Adrenal gland (tissue), 9 donors: ENCODE measurements at regions not wholly inside any gene's neighbourhood (a gene's known extent, or its start where the extent isn't known, plus 50 kb on each side); places are given as distances from the start of the nearest gene placed in this dataset.

Experiments used
- DNase-seq, 7 donors: peaks; one replicate each; pipeline ENCODE4 v3.0.0-alpha.2; 2019 to 2020
- H3K27ac ChIP-seq, 5 donors: fragments of 200-600 bp; sonication (generic) in 4 of 5; 1 replicate in 3 of 5; 2 replicates in 2 of 5; pipeline versions ENCODE4 v1.5.1 to v1.8.0; 2016 to 2020; ENCODE audit warnings: mild to moderate bottlenecking in 1 of 5
- H3K27me3 ChIP-seq: fragments of 200-600 bp; 2 replicates; pipeline ENCODE4 v1.8.0; 2021
- H3K36me3 ChIP-seq, 2 donors: fragments of 200-600 bp; replicated peaks in 1 of 2; 1 replicate in 1 of 2; 2 replicates in 1 of 2; pipeline versions ENCODE4 v1.5.1 to v1.8.0; 2018 to 2022
- H3K4me1 ChIP-seq, 2 donors: fragments of 200-600 bp; replicated peaks in 1 of 2; 1 replicate in 1 of 2; 2 replicates in 1 of 2; pipeline versions ENCODE4 v1.5.1 to v1.8.0; 2018 to 2021
- H3K4me3 ChIP-seq, 4 donors: fragments of 200-600 bp; sonication (generic) in 3 of 4; one replicate each; pipeline ENCODE4 v1.5.1; 2016 to 2018
- H3K9me3 ChIP-seq, 3 donors: fragments of 200-600 bp; sonication (generic) in 1 of 3; replicated peaks in 1 of 3; 1 replicate in 2 of 3; 2 replicates in 1 of 3; pipeline versions ENCODE4 v1.5.1 to v1.8.0; 2016 to 2021
- POLR2A ChIP-seq, 2 donors: fragments of 450-650 bp; IDR thresholded peaks; one replicate each; pipeline ENCODE4 v1.6.1; 2017; ENCODE audit warnings: antibody characterized with exemption in 2 of 2, mild to moderate bottlenecking in 2 of 2, moderate library complexity in 1 of 2
- WGBS, 4 donors: extraction: QIAGEN DNeasy Blood & Tissue Kit in 2 of 4; methylation state at CpG; one replicate each; pipeline versions ENCODE4 v1.1.5 to v1.1.7; 2013 to 2017; 5-methylcytosine and 5-hydroxymethylcytosine counted together
- intact Hi-C, 2 donors: fragments of 100-400 bp; cut with DNase I; formaldehyde crosslinking; loops; one replicate each; pipeline versions ENCODE4 v1.14.1 to v1.15.0; 2022 to 2023
- TF ChIP-seq, protein P1 (sequence below), 6 experiments: fragments of 450-650 bp in 4 of 6; fragments of 200-600 bp in 2 of 6; sonication (generic) in 1 of 6; IDR thresholded peaks; 1 replicate in 5 of 6; 2 replicates in 1 of 6; pipeline versions ENCODE4 v1.5.1 to v1.8.0; 2016 to 2021; ENCODE audit warnings: antibody characterized with exemption in 6 of 6, mild to moderate bottlenecking in 2 of 6, moderate library complexity in 1 of 6
- donor health status: healthy with polysubstance abuse.
- donor health status: Bipolar disorder and iron deficiency.
- donor health status: DM: yes; HTN: yes; CAD: no.
- donor health status: DM: no; HTN: no; CAD: no.
- donor health status: DM: no; HTN: no; CAD: no.

DNA sequence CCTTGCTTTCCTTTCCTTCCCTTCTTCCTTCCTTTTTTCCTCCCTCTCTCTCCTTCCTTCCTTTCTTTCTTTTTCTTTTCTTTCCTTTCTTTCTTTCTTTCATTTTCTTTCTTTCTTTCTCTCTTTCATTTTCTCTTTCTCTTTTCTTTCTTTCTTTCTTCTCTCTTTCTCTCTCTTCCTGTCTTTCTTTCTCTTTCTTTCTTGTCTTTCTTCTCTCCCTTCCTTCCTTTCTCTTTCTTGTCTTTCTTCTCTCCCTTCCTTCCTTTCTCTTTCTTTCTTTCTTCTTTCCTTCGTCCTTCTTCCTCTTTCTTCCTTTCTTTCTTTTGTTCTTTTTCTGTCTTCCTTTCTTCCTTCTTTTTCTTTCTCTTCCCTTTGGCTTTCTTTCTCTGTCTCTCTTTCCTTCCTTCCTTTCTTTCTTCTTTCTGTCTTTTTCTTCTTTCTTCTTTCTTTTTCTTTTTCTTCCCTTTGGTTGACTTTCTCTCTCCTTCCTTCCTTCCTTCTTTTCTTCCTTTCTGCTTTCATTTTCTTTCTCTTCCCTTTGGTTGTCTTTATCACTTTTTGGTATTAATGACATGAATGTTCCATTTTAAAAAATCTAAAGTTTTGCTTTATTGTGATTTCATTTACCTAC is 496.4 kb upstream of the CBLB start:
- H3K27ac ChIP-seq: no peak overlapping the region
- H3K9me3 ChIP-seq: no peaks in the 10 kb centered on the region
- no peaks in the 10 kb centered on the region for H3K36me3 ChIP-seq
- 85 to 100% (median 90%) methylated on average over 1 of the region's 1 CpG for WGBS, 4 donors
- intact Hi-C loops: no loop called here
- H3K27me3 ChIP-seq: no peaks in the 10 kb centered on the region
- TF ChIP-seq, protein P1, sequence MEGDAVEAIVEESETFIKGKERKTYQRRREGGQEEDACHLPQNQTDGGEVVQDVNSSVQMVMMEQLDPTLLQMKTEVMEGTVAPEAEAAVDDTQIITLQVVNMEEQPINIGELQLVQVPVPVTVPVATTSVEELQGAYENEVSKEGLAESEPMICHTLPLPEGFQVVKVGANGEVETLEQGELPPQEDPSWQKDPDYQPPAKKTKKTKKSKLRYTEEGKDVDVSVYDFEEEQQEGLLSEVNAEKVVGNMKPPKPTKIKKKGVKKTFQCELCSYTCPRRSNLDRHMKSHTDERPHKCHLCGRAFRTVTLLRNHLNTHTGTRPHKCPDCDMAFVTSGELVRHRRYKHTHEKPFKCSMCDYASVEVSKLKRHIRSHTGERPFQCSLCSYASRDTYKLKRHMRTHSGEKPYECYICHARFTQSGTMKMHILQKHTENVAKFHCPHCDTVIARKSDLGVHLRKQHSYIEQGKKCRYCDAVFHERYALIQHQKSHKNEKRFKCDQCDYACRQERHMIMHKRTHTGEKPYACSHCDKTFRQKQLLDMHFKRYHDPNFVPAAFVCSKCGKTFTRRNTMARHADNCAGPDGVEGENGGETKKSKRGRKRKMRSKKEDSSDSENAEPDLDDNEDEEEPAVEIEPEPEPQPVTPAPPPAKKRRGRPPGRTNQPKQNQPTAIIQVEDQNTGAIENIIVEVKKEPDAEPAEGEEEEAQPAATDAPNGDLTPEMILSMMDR (IDR thresholded peaks at IDR 0.05): no peak
- no peak for TF ChIP-seq POLR2A (IDR thresholded peaks at IDR 0.05)
- H3K4me3 ChIP-seq: no peak overlapping the region
- no peaks in the 10 kb centered on the region for H3K4me1 ChIP-seq
- no peak for DNase-seq

DNA sequence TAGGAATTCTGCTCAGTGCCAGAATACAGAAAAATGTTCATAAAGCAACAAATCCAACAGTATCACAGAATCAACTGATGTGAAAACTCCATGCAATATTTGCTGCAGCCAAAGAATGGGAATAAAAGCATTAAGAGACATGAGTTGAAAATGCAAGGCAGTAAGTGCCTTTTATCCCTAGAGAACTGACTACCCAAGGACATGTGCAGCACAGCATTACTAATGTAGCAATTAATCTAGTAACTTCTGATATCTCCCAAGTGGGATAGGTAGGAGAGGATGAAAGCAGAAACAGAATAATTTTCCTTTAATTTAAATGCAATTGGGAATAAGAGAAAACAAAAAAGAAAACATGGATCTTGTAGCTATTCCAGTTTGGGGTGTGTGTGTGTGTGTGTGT is 497.5 kb upstream of the CBLB start:
- Histone ChIP-seq H3K36me3 (no peaks in the 10 kb centered on the region), H3K4me1 (no peaks in the 10 kb centered on the region), H3K4me3 (no peak overlapping the region), H3K27ac (no peak overlapping the region), H3K27me3 (no peaks in the 10 kb centered on the region), H3K9me3 (no peaks in the 10 kb centered on the region)
- intact Hi-C loops: no loop called here
- DNase-seq: no peak
- TF ChIP-seq, protein P1 (IDR thresholded peaks at IDR 0.05): no peak
- no peak for TF ChIP-seq POLR2A (IDR thresholded peaks at IDR 0.05)

DNA sequence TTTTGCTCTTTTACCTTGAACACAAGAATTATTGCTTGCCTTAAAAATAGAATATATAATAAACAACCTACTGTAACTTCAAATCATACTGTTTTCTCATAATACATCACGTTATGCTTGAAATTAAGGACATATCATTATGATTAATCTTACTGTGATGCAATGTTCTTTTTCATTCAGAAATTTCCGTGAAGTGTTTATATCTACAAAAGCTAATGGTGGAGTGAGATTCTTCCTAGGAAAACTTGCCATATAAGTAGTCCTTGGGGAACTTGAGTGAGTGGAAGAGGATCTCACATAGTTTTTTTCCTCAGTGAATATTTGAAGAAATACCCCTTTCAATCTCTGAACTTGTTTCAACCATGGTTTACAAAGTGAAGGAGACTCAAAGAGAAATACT is 498.7 kb upstream of the CBLB start:
- DNase-seq: no peak
- H3K4me3 ChIP-seq: no peak overlapping the region
- intact Hi-C loops: no loop called here
- no peaks in the 10 kb centered on the region for H3K36me3 ChIP-seq
- no peaks in the 10 kb centered on the region for H3K9me3 ChIP-seq
- WGBS, 4 donors: 38 to 65% (median 52%) methylated on average over 2 of the region's 2 CpGs
- no peak overlapping the region for H3K27ac ChIP-seq
- H3K4me1 ChIP-seq: no peaks in the 10 kb centered on the region
- no peaks in the 10 kb centered on the region for H3K27me3 ChIP-seq
- TF ChIP-seq, protein P1 (IDR thresholded peaks at IDR 0.05): no peak
- TF ChIP-seq POLR2A (IDR thresholded peaks at IDR 0.05): no peak

DNA sequence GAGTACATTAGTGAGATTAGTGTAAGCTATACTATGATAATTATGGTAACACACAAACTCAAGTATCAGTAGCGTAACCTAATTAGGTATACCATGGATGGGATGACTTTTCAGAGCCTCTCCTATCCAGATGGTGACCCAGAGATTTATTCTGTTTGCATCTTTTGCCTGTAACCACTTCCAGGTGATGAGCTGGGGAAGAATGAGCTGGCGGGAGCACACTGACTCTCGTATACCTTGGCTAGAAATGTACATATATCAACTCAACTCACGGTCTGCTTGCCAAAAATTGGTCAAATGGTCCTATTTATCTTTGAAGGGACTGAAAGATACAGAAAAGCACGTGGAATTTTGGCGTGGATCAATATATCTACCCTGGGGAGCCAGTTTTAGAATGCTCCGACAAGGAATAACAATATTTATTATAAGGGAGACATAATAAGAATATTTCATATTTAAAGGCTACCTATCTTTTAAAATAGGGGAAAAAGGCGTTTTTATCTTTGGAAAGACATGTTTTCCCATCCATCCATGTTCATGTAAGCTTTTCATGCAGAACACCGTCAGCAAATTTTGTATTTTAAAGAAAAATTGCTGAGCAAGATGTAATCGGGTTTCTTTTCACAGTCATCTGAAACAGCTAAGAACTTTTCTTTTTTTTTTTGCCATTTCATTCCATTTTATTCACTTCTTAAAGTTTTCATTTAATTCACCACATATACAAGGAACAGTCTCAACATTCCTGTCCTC is 502.6 kb upstream of the CBLB start:
- intact Hi-C loops: no loop called here
- WGBS, 4 donors: 72 to 84% (median 73%) methylated on average over 10 of the region's 10 CpGs
- no peak for DNase-seq
- no peaks in the 10 kb centered on the region for H3K27me3 ChIP-seq
- no peaks in the 10 kb centered on the region for H3K36me3 ChIP-seq
- H3K4me3 ChIP-seq: no peak overlapping the region
- no peak overlapping the region for H3K27ac ChIP-seq
- TF ChIP-seq, protein P1 (IDR thresholded peaks at IDR 0.05): no peak
- TF ChIP-seq POLR2A (IDR thresholded peaks at IDR 0.05): no peak
- no peaks in the 10 kb centered on the region for H3K9me3 ChIP-seq
- no peaks in the 10 kb centered on the region for H3K4me1 ChIP-seq
